ENCODE measurements at regions not wholly inside any gene's neighbourhood (a gene's known extent, or its start where the extent isn't known, plus 50 kb on each side); places are given as distances from the start of the nearest gene placed in this dataset.
"Not testable (repeated sequence)": the region's sequence is repeated elsewhere in the genome, so short reads cannot be mapped to it uniquely, and the experiment has no call there.

DNA sequence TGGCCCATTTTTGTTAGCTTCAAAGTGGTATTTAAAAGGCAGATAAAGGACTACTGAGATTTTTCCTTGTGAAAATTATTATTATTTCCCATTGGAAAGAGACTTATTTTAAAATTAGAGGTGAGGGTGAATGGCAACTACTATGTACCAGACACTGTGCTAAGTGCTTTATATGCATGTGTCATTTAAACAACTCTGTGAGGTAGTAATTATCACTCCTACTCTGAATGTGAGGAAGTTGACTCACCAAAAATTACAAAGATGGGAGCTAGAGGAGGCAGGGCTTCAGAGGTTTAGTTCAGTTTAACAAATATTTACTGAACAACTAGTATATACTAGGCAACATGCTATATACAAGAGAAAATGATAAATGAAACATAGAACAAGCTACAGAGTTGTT, 78.2 kb downstream of the MSL3 start:
- no peak for DNase-seq

DNA sequence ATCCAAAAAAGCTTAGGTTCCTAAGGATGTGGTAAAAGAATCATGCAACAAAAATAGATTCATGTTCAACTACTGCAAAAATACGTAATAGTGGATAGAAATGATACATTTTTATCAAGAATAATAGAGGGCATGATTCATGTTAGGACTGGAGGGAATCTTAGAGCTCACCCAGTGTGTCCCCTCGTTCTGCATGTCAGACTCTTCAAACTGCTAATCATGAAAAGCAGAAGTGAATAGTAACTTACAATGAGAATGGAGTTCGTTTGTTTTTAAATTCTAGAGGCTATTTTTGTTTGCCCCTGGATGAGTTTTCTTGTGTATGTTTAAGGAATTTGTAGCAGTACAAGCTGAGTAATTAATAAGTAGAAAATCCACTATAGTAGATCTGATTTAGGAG, 79.4 kb downstream of the MSL3 start:
- DNase-seq: no peak

DNA sequence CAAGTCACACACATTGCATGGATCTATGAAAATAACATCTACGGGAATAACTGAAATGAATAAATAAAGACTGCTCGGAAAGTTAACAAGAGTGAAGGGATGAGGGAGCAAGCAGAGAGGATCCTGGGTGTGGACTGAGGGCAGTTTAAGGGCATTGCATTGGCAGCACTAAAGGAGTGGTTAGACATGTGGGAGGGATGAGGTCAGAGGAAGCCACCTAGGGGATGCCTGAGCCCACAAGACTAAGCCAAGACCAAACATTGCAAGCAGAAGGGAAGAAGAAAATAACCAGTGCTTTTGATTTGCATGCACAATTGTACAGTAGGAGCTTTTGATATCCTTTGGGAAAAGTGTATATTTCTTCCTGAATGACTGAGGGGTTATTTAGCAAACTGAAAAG, 106.1 kb downstream of the MSL3 start:
- DNase-seq: no peak

DNA sequence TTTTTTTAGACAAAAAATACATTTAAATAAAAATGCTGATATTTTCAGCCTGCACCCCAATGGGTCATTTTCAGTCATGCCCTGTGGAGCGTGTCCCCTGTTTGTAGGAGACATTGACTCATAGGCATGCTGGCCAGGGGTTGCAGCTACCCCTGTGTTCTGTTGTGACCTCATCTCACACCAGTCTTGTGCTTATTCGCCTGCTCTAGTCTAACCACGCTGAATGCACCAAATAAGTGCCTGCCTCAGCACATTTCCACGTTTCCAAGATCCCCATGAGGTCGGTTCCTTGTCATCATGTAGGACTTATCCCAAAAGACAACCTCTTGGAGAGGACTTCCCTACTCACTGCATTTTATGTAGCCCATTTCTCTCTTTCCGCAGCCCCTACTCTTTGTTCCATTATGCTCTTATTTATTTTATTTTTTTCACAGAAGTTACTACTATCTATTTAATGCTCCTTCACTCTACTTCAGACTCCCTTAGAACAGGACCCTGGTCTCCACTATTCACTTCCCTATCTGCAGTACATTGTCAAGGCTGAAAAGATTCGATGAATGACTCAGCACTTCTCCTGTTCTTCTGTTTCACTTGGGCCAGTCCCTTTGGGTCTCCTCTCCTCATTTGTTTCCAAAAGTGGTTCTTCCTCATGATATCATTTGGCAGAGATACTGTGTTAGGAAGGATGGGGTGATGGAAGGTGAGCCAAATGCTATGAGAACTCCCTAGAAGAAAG, 109.7 kb downstream of the MSL3 start:
- DNase-seq: no peak

DNA sequence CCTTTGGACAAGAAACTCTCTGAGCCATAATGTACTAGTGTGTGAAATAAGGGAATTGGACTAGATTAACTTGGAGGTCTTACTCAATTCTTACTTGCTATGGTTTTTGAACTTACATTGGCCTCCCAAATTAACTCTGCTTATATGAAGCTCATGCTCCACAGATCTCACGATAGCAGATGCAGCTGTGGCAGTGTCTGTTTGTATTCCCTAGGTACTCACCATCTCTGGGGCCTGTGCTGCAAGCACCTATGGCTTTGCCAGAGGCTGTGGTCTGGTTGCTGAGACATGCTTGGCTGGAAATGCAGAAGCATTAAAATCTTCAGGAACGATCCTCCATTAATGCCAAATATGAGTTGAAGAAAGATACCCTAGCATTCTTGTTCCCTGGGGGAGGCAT, 112.8 kb downstream of the MSL3 start:
- DNase-seq: no peak

DNA sequence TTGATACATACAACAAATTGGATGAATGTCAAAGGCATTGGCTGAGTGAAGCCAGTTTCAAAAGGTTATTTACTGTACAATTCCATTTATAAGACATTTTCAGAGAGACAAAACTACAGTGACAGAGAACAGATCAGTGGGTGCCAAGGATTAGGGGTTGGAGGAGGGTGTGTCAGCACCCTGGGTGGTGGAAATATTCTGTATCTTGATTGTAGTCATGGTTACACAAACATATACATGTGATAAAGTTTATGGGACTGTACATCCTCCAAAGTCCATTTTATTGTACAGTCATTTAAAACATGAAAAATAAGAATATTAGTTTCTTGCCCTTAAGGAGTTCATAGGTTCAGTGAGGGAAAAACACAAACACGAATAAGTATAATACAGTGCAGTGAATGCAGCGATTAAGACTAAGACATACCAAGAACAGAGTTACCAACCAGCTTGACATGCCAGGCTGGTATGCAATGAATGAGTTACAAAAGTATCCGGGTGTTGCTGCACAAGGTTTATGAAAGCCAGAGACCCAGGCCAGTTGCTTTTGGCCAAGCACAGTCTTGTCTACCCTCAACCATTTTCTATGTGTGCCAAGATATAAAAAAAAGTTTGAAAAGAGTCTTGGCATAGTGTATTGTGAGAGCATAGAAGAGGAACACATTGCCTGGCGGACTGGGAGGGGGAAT, 123.6 kb downstream of the MSL3 start:
- no peak for DNase-seq

DNA sequence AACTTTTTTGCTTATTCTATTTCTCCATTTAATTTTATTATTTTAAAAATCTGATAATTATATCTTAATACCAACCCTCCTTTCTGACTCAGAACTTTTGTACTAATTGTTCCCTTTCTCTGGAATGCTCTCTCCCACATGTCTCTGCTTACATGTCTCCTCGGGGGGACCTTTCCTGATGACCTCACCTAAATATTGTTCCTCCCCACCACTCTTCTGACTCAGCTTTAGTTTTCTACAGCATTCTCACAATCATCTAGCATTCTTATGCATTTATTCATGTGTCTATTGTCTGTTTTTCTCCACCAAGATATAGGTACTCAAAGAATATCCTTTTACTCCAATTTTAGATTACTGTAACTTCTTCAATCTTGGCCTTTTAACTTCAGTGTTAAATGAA, 128.7 kb downstream of the MSL3 start:
- DNase-seq: no peak

DNA sequence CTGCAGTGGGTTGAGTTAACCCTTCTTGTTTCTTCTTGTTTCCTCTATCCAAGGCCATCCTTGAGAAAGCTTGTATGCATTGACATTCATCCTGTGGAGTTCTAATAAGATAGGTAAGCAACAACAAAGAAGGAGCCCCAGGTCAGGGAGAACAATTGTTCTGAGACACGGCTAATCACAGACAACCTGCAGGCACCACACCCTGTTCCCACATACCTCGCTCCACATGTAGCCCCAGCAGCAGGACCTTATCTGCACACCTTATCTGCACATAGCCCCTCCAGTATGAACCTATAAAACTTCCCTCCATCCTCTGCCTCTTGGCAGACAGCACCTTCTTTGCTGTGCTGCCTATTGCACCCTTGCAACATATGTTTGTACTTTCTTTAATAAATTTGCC, 129.1 kb downstream of the MSL3 start:
- no peak for DNase-seq

DNA sequence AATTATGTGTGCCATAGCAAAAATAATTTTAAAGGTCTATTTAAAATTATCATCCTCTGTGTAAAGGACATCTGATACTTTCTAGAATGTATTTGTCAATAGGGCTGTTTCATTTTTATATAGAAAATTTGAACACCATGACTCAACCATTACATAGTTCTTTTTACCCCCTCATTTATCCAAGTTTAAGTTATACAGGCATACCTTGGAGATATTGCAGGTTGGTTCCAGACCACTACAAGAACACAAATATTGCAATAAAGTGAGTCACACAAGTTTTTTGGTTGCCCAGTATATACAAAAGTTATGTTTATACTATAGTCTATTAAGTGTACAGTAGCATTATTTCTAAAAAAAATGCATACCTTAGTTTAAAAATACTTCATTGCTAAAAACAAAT, 130.4 kb downstream of the MSL3 start:
- no peak for DNase-seq

DNA sequence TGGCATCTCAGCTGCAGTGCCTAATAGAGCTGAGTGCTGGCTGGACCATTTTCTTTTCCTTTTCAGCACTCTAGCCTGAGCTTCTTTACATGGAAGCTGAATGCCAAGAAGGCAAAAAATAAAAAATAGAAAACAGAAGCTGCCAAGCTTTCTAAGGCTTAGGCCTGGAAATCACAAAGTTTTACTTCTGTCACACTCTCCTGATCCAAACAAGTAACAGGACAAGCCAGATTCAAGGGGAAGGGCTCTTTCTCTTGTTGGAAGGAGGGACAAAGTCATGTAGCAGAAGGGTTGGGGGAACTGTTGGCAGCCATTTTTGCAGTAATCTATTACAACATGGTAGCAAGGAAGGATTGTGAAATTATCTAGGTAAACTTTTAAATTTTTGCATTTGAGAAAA, 131.8 kb downstream of the MSL3 start:
- DNase-seq: no peak

DNA sequence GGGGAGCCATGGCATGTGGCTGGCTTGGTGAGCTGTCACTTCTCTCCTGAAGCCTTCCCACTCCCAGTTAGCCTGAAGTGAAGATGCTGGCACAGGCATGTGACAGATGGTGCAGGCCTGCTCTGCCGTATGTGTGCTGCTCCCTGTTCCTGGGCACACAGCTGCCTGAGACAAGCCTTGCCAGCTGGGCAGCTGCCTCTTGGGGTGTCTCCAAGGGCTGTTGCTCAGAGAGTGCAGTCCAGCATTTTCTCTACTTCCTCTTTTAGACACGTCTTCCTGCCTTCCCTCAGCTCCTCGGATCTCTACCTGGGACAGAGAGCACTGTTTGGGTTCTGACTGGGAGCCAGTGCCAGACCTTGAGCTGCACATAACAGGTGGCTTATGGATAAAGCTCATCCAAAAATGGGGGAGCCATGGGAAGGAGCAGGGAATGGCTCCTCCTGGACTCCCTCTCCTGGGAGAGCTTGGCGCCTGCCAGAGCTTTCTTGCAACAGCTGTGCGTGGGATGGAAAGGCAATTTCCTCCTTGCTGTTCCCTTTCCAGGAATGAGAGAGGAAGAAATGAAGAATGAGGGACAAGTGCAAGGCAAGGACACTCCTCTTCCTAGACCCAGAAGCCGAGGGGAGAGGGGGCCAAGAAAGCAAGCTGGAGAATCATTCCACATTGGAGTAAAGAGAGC, 132.9 kb downstream of the MSL3 start:
- DNase-seq: no peak

DNA sequence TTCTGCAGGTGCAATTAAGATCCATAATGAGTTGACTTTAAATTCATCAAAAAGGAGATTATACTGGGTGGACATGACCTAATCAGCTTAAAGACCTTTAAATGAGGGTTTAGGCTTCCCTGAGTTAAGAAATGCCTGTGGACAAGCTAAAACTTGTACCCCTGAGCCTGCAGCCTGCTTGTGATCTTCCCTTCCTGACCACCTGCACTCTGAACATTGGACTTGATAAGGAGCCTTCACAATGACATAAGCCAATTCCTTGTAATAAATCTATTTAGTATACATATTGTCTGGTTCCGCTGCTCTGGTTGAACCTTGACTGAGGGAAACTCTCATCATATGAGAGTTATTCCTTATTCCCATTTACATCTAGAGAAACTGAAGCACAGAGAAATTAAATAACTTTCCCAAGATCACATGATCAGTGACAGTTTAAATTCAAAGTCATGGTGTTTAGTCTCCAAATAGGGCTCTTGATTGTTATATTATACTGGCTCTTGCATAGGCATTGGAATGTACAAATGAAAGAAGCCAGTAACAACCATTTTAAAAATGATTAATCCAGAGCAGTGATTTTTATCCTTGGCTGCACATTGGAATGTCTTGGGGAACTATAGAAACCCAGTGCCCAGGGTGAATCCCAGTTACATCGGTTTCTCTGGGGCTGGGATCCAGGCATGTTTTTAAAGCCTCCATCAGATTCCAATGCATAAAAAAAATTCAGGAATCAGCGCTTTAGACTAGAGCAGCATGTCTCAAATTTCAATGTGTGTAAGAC, 136.1 kb downstream of the MSL3 start:
- DNase-seq: no peak

DNA sequence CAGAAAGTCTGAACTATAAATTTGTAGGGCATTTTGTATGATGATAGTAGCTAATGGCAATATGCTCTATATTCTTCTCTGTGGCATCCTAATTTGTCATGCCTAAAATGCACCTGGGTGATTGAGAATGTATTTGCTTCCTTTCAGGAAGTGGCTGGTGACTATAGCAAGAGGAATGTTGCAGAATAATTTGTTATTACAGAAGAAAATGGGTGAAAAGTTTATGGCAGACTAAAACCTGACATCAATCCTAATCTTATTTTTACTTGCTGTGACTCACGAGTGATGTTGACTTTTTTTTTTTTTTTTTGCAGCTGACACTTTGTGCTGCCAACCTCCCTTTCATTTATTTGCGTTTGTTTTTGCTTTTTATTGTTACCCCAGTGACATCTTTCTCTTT, 141.1 kb downstream of the MSL3 start:
- no peak for DNase-seq

DNA sequence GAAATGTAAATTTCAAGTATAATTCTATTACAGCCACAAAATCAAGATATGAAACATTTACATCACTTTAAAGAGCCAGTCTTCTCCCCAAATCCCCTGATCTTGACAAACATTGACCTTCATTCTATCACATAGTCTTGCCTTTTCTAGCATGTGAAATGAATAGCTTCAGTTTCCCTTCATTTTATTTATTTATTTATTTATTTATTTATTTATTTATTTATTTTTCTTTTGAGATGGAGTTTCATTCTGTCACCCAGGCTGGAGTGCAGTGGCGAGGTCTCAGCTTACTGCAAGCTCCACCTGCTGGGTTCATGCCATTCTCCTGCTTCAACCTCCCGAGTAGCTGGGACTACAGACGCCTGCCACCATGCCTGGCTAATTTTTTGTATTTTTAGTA, 147.9 kb downstream of the MSL3 start:
- DNase-seq: not testable (repeated sequence)

DNA sequence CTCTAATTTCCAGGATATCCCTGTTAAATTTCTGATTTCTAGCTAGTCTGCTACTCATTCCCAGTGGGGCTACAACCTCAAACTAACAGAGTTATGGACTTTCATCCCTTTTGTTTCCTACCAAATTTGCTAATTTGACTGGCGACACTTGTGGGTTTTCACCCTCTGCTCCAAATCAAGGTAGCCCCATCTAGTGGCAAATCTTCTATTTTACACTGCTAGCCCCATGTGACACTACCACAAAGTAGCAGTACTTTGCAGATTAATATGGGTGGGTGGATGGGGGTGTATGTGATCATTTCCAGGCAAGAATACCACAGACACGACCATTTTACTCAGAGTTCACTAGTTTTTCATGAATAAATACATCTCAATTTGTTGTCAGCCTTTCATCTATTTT, 150.3 kb downstream of the MSL3 start:
- peak; percentile 17 for DNase-seq

DNA sequence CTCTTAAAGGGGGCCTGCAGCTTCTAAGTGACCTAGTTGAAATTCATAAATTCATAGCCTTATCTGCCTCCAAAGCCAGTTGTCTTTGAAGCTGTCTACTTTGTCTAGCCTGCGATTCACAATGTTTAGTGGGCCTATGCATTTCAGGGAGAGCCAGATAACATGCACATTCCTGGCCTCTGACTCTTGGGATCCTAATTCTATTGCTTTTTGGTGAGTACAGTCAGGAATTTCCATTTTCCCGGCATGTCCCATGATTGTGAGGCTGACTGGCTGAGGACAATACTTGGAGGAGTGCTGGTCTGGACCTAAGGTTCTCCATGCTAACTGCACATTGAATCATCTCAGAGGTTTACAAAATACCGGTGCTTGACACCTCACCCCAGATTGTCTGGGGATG, 155.0 kb downstream of the MSL3 start:
- no peak for DNase-seq

DNA sequence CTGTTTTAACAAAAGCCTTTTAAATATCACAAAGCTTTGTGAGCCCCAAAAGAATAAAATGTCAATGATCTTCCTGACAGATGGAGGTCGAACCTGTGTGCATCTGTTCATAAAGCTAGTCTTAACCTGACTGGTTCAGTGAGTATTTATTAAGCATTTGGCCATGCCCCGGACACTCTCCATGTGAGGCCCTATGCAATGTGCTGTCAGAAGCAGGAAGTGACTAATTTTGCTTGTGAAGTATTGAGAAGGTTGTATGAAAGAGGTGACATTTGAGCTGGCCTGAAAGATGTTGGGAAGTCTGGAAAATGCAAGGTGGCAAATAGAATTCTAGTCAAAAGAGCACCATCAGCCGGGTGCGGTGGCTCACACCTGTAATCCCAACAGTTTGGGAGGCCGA, 171.4 kb downstream of the MSL3 start:
- no peak for DNase-seq

DNA sequence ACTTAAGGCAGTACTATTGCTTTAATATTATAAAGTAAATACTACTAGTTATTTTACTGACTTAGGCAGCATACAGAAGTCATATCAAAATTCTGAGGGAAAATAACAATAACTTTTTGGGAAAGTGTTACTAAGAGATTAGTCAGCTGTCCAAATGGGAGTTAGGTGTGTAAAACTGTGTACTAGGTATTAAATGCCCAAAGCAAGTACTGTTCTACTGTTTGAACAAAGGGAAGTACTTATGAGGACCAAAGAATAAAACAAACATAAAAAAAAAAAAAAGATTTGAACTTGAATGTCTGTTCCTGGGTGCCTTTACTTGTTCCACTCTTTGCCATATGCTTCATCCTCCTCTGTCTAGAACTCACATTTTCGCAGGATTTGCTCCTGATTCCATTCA, 174.4 kb downstream of the MSL3 start:
- DNase-seq: no peak

DNA sequence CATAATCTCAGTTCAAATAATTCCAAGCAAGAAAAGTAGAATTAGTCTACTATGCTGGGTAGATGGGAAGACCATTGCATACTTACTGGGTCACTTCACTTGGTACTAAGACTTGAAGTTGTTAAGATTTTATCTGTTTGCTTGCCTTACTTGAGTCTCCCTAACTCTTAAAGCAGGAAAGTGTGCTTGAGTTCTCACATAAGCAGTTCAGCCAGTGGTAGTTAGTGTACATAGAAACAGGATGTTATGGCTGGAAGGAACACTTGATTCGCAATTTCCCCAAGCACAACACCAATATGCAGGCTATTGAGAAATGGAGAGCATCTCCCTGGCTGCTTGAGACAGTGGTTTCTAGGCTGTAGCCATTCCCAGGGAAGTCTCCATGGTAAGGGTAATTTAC, 176.1 kb downstream of the MSL3 start:
- DNase-seq: no peak

DNA sequence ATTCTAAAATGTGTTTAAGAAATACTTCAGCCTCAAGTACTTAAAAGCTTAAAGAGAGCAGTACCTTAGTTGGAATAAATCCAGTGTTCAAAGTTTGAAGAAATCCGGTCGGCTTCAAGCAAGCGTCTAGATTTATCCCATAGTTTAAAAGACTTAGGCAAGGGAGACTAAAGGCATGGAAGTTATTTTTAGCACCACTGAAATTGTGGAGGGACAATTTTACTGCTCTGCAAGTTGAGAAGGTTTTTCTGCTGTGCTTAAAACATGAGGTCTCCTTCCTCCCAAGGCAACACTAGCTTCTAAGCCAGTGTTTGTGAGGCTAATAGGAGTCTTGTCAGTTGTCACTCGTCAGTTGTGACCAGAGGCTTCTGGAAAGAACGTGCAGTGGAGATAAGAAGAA, 183.5 kb downstream of the MSL3 start:
- DNase-seq: no peak

DNA sequence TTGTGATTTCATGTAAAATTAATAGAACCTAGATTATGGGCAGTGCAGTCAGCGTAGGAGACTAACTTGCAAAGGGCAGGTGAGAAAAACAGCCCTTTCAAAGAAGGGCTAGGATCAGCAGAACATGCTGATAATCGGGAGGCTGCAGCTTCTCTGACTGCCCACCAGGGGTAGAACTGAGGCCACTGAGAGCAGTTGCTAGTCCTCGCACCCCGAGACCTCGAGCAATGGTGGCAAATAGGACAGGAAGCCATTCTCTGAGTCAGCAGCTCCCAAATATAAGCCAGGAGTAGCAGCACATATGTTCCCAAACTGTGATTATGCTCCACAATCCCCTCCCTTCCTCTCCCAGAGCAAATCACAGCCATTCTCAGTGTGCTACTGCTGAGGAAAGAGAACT, 186.5 kb downstream of the MSL3 start:
- no peak for DNase-seq

DNA sequence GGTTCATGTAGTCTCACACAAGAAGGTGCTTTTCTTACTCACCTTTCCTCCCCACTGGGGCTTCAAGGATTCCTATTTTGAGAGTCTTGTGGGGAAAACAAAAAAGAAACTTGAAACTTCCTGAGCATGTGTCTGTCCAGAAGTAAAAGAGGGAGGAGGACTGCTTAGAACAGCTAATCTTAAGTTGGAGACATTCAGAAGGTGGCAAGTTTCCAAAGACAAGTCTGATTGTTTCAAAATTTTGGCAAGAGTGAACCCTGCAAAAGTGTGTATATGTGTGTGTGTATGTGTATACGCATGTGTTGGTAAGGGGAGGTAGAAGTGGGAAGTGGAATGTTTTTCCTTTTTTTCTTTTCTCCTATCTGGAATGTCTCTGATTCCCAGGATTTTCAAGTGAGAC, 189.0 kb upstream of the FRMPD4 start:
- no peak for DNase-seq

DNA sequence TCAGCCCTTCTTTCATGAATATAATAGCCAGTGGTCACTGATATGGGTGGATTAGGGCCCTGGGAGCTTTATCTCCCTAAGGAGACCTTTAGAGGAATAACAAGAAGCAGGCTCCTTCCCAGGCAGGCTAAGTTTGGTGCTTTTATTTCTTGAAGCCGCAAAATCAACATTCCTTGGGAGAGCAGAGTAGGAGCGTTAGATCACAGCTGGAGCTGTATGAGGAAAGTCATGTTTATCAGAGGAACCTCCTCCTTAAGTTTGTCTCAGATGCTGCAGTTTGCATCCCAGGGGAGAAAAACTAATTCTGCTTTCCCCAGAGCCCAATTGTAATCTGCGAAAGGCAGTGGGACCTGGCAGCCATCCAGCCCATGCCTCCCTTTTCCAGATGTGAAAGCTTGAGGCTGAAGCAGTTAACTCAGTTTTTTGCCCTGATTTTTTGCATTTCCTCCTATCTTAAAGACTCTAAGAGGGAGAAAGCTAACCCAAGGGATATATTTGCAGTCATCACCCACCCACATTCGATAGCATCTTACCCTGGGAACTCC, 186.0 kb upstream of the FRMPD4 start:
- no peak for DNase-seq

All from activated naive CD4-positive, alpha-beta T cell treated with anti-CD3 and anti-CD28 coated beads, Interleukin-2, amount 50 U/mL, for 16 hours (primary cell).